ENCODE measurements at regions not wholly inside any gene's neighbourhood (a gene's known extent, or its start where the extent isn't known, plus 50 kb on each side); places are given as distances from the start of the nearest gene placed in this dataset.

- DNase-seq: no peak
- H3K9me3 Mint-ChIP-seq: no peaks in the 10 kb centered on the region
- H3K36me3 Mint-ChIP-seq (ENCODE audit: low read depth): no peaks in the 10 kb centered on the region
- peaks cover 30% of the 10 kb centered on the region for H3K27me3 Mint-ChIP-seq
- no peak overlapping the region for H3K4me3 Mint-ChIP-seq
- H3K27ac Mint-ChIP-seq: no peak overlapping the region
- no peaks in the 10 kb centered on the region for H3K4me1 Mint-ChIP-seq (ENCODE audit: low read depth)
These were observed 69.7 kb downstream of the PSMB1 start for GRCh38 chr6:170483413-170483812.

- Mint-ChIP-seq H3K27ac (no peak overlapping the region), H3K27me3 (peaks cover 41% of the 10 kb centered on the region), H3K36me3 (ENCODE audit: low read depth) (no peaks in the 10 kb centered on the region), H3K9me3 (no peaks in the 10 kb centered on the region), H3K4me1 (ENCODE audit: low read depth) (no peaks in the 10 kb centered on the region), H3K4me3 (no peak overlapping the region)
- DNase-seq: no peak
These were observed 72.9 kb downstream of the PSMB1 start for GRCh38 chr6:170480050-170480692.

- H3K4me1 Mint-ChIP-seq (ENCODE audit: low read depth): no peaks in the 10 kb centered on the region
These were observed 76.7 kb downstream of the PSMB1 start for GRCh38 chr6:170476360-170476759.

GRCh38 chr6:170475118-170475517, 78.0 kb downstream of the PSMB1 start:
- Mint-ChIP-seq H3K9me3 (no peaks in the 10 kb centered on the region), H3K4me3 (no peak overlapping the region), H3K27ac (no peak overlapping the region), H3K4me1 (ENCODE audit: low read depth) (no peaks in the 10 kb centered on the region), H3K36me3 (ENCODE audit: low read depth) (no peaks in the 10 kb centered on the region), H3K27me3 (peaks cover 27% of the 10 kb centered on the region)
- DNase-seq: no peak

More at GRCh38 chr6:170476360-170476759, 76.7 kb downstream of the PSMB1 start:
- Mint-ChIP-seq H3K27ac (no peak overlapping the region), H3K9me3 (no peaks in the 10 kb centered on the region), H3K4me3 (no peak overlapping the region), H3K36me3 (ENCODE audit: low read depth) (no peaks in the 10 kb centered on the region), H3K27me3 (peaks cover 36% of the 10 kb centered on the region)
- DNase-seq: no peak

- H3K4me1 Mint-ChIP-seq (ENCODE audit: low read depth): no peaks in the 10 kb centered on the region
- H3K4me3 Mint-ChIP-seq: no peak overlapping the region
- no peaks in the 10 kb centered on the region for H3K36me3 Mint-ChIP-seq (ENCODE audit: low read depth)
- H3K27ac Mint-ChIP-seq: no peak overlapping the region
- no peak for DNase-seq
- peaks cover 24% of the 10 kb centered on the region for H3K27me3 Mint-ChIP-seq
- H3K9me3 Mint-ChIP-seq: no peaks in the 10 kb centered on the region
These were observed 79.3 kb downstream of the PSMB1 start for GRCh38 chr6:170473801-170474200.

GRCh38 chr6:170473301-170473717, 79.8 kb downstream of the PSMB1 start:
- H3K36me3 Mint-ChIP-seq (ENCODE audit: low read depth): no peaks in the 10 kb centered on the region
- no peak overlapping the region for H3K27ac Mint-ChIP-seq
- no peak for DNase-seq
- peaks cover 23% of the 10 kb centered on the region for H3K27me3 Mint-ChIP-seq
- no peak overlapping the region for H3K4me3 Mint-ChIP-seq
- no peaks in the 10 kb centered on the region for H3K9me3 Mint-ChIP-seq
- H3K4me1 Mint-ChIP-seq (ENCODE audit: low read depth): no peaks in the 10 kb centered on the region

GRCh38 chr6:170471491-170471890, 81.6 kb downstream of the PSMB1 start:
- H3K4me1 Mint-ChIP-seq (ENCODE audit: low read depth): no peaks in the 10 kb centered on the region
- H3K36me3 Mint-ChIP-seq (ENCODE audit: low read depth): no peaks in the 10 kb centered on the region

GRCh38 chr6:170470734-170471133, 82.4 kb downstream of the PSMB1 start:
- Mint-ChIP-seq H3K9me3 (peaks cover 1% of the 10 kb centered on the region), H3K4me1 (ENCODE audit: low read depth) (no peaks in the 10 kb centered on the region), H3K4me3 (no peak overlapping the region), H3K27me3 (peaks cover 12% of the 10 kb centered on the region), H3K36me3 (ENCODE audit: low read depth) (no peaks in the 10 kb centered on the region), H3K27ac (no peak overlapping the region)
- DNase-seq: no peak

More at GRCh38 chr6:170471491-170471890, 81.6 kb downstream of the PSMB1 start:
- Mint-ChIP-seq H3K27ac (no peak overlapping the region), H3K9me3 (no peaks in the 10 kb centered on the region), H3K4me3 (no peak overlapping the region), H3K27me3 (peaks cover 12% of the 10 kb centered on the region)
- no peak for DNase-seq

GRCh38 chr6:170464524-170464979, 88.6 kb downstream of the PSMB1 start:
- Mint-ChIP-seq H3K27me3 (peaks cover 16% of the 10 kb centered on the region), H3K4me1 (ENCODE audit: low read depth) (peaks cover 11% of the 10 kb centered on the region), H3K4me3 (no peak overlapping the region), H3K36me3 (ENCODE audit: low read depth) (no peaks in the 10 kb centered on the region), H3K27ac (no peak overlapping the region), H3K9me3 (peaks cover 2% of the 10 kb centered on the region)
- no peak for DNase-seq

GRCh38 chr6:170464080-170464479, 89.0 kb downstream of the PSMB1 start:
- Mint-ChIP-seq H3K36me3 (ENCODE audit: low read depth) (no peaks in the 10 kb centered on the region), H3K27ac (no peak overlapping the region), H3K27me3 (peaks cover 18% of the 10 kb centered on the region), H3K4me3 (no peak overlapping the region), H3K4me1 (ENCODE audit: low read depth) (peaks cover 13% of the 10 kb centered on the region), H3K9me3 (peaks cover 2% of the 10 kb centered on the region)
- no peak for DNase-seq

GRCh38 chr6:170463101-170463721, 89.9 kb downstream of the PSMB1 start:
- H3K4me1 Mint-ChIP-seq (ENCODE audit: low read depth): peaks cover 13% of the 10 kb centered on the region
- no peak overlapping the region for H3K4me3 Mint-ChIP-seq
- H3K27ac Mint-ChIP-seq: no peak overlapping the region

GRCh38 chr6:170462366-170463020, 90.6 kb downstream of the PSMB1 start:
- no peak overlapping the region for H3K27ac Mint-ChIP-seq
- no peak overlapping the region for H3K4me3 Mint-ChIP-seq
- peaks cover 13% of the 10 kb centered on the region for H3K4me1 Mint-ChIP-seq (ENCODE audit: low read depth)
- H3K36me3 Mint-ChIP-seq (ENCODE audit: low read depth): no peaks in the 10 kb centered on the region
- H3K27me3 Mint-ChIP-seq: peaks cover 18% of the 10 kb centered on the region
- H3K9me3 Mint-ChIP-seq: peaks cover 2% of the 10 kb centered on the region
- DNase-seq: no peak

More at GRCh38 chr6:170463101-170463721, 89.9 kb downstream of the PSMB1 start:
- peaks cover 18% of the 10 kb centered on the region for H3K27me3 Mint-ChIP-seq
- H3K9me3 Mint-ChIP-seq: peaks cover 2% of the 10 kb centered on the region
- DNase-seq: no peak
- no peaks in the 10 kb centered on the region for H3K36me3 Mint-ChIP-seq (ENCODE audit: low read depth)

- peaks cover 20% of the 10 kb centered on the region for H3K27me3 Mint-ChIP-seq
- no peaks in the 10 kb centered on the region for H3K36me3 Mint-ChIP-seq (ENCODE audit: low read depth)
- peaks cover 2% of the 10 kb centered on the region for H3K9me3 Mint-ChIP-seq
- no peak for DNase-seq
- no peak overlapping the region for H3K4me3 Mint-ChIP-seq
- H3K4me1 Mint-ChIP-seq (ENCODE audit: low read depth): peaks cover 13% of the 10 kb centered on the region
- H3K27ac Mint-ChIP-seq: no peak overlapping the region
These were observed 91.3 kb downstream of the PSMB1 start for GRCh38 chr6:170461556-170462365.

- no peak overlapping the region for H3K27ac Mint-ChIP-seq
- H3K9me3 Mint-ChIP-seq: peaks cover 2% of the 10 kb centered on the region
- no peaks in the 10 kb centered on the region for H3K36me3 Mint-ChIP-seq (ENCODE audit: low read depth)
- H3K4me1 Mint-ChIP-seq (ENCODE audit: low read depth): peaks cover 13% of the 10 kb centered on the region
- DNase-seq: no peak
- H3K27me3 Mint-ChIP-seq: peaks cover 20% of the 10 kb centered on the region
- no peak overlapping the region for H3K4me3 Mint-ChIP-seq
These were observed 92.0 kb downstream of the PSMB1 start for GRCh38 chr6:170461111-170461510.

Data from activated T-cell treated with anti-CD3 and anti-CD28 coated beads, Interleukin-2, amount 50 U/mL, for 24 hours (primary cell).